Parathyroid adenoma (tissue), 2 donors: ENCODE measurements at regions not wholly inside any gene's neighbourhood (a gene's known extent, or its start where the extent isn't known, plus 50 kb on each side); places are given as distances from the start of the nearest gene placed in this dataset.

ENCODE experiments used
- H2AFZ ChIP-seq: fragments of 300-600 bp; sonication (generic); one replicate; pipeline ENCODE4 v1.7.0; 2017; ENCODE audit warnings: antibody characterized with exemption, mild to moderate bottlenecking
- H3K27ac ChIP-seq: fragments of 300-600 bp; sonication (generic); one replicate; pipeline ENCODE4 v1.7.0; 2017
- H3K27me3 ChIP-seq: fragments of 300-600 bp; sonication (generic); one replicate; pipeline ENCODE4 v1.7.0; 2017; ENCODE audit warnings: low read length; ENCODE audit not compliant: control insufficient read depth, insufficient read depth
- H3K36me3 ChIP-seq: fragments of 300-600 bp; sonication (generic); one replicate; pipeline ENCODE4 v1.7.0; 2017; ENCODE audit warnings: low read length; ENCODE audit not compliant: control insufficient read depth, insufficient read depth
- H3K4me1 ChIP-seq: fragments of 300-600 bp; sonication (generic); one replicate; pipeline ENCODE4 v1.7.0; 2017; ENCODE audit warnings: control low read depth
- H3K4me2 ChIP-seq: fragments of 300-600 bp; sonication (generic); one replicate; pipeline ENCODE4 v1.7.0; 2017; ENCODE audit warnings: low read length
- H3K4me3 ChIP-seq: fragments of 300-600 bp; sonication (generic); one replicate; pipeline ENCODE4 v1.7.0; 2017; ENCODE audit warnings: low read depth, low read length
- H3K79me2 ChIP-seq: fragments of 300-600 bp; sonication (generic); one replicate; pipeline ENCODE4 v1.7.0; 2017; ENCODE audit warnings: control low read depth
- H3K9ac ChIP-seq: fragments of 300-600 bp; sonication (generic); one replicate; pipeline ENCODE4 v1.7.0; 2017; ENCODE audit warnings: mild to moderate bottlenecking
- H3K9me3 ChIP-seq: fragments of 300-600 bp; sonication (generic); one replicate; pipeline ENCODE4 v1.7.0; 2017; ENCODE audit warnings: low read length; ENCODE audit not compliant: control insufficient read depth
- TF ChIP-seq, protein P1 (sequence below): fragments of 300-600 bp; sonication (generic); IDR thresholded peaks from one replicate; pipeline ENCODE4 v1.7.0; 2017; ENCODE audit warnings: antibody characterized with exemption, mild to moderate bottlenecking
- donor health status: primary hyperparathyroidism.

DNA sequence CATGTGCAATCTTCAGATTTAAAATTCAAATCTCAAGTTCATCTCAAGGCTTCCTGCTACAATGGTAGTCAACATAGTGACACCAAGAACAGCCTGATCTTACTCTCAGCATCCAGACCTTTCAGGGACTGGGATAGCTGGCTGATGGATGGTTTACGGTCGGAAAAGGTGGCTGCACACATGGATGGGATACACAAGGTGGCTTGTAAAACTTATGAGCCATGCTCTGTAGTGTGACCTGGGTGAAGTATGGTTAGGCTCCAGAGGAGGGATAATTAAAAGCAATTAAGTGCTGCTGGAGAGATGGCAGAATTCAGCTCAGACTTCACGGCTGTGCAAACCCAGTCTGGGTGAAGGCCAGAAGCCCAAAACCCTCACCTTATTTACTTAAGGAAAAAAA, 379.5 kb downstream of the NFIB start:
- Histone ChIP-seq H3K79me2 (no peaks in the 10 kb centered on the region), H3K27me3 (no peaks in the 10 kb centered on the region), H3K36me3 (no peaks in the 10 kb centered on the region), H3K4me2 (no peak overlapping the region), H3K9me3 (no peaks in the 10 kb centered on the region), H2AFZ (no peak overlapping the region), H3K27ac (no peak overlapping the region), H3K9ac (no peak overlapping the region), H3K4me3 (no peak overlapping the region), H3K4me1 (no peaks in the 10 kb centered on the region)
- TF ChIP-seq, protein P1, sequence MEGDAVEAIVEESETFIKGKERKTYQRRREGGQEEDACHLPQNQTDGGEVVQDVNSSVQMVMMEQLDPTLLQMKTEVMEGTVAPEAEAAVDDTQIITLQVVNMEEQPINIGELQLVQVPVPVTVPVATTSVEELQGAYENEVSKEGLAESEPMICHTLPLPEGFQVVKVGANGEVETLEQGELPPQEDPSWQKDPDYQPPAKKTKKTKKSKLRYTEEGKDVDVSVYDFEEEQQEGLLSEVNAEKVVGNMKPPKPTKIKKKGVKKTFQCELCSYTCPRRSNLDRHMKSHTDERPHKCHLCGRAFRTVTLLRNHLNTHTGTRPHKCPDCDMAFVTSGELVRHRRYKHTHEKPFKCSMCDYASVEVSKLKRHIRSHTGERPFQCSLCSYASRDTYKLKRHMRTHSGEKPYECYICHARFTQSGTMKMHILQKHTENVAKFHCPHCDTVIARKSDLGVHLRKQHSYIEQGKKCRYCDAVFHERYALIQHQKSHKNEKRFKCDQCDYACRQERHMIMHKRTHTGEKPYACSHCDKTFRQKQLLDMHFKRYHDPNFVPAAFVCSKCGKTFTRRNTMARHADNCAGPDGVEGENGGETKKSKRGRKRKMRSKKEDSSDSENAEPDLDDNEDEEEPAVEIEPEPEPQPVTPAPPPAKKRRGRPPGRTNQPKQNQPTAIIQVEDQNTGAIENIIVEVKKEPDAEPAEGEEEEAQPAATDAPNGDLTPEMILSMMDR, result no peak

DNA sequence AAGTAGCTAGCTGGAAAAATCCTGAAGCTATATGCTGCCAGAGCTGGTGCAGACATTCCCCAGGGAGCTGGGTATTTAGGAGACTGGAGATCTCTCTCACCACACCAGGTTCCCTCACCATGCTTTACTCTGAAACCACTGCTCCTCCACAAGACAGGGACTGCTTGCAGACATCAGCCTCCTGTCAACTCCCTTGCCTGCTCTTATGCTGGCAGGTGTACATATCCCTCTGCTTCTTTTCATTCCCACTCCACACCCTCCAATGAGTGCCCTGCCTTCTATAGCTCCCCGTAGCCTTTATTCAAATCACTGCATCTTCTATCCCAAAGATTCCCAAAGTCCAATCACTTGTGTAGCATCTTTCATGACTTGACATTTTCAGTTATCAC, 380.7 kb downstream of the NFIB start:
- H3K4me1 ChIP-seq, result no peaks in the 10 kb centered on the region
- H3K79me2 ChIP-seq, result no peaks in the 10 kb centered on the region
- no peak overlapping the region for H3K27ac ChIP-seq
- H3K4me3 ChIP-seq, result no peak overlapping the region
- TF ChIP-seq, protein P1, result no peak
- no peak overlapping the region for H3K9ac ChIP-seq
- H3K9me3 ChIP-seq, result no peaks in the 10 kb centered on the region
- H2AFZ ChIP-seq, result no peak overlapping the region
- H3K36me3 ChIP-seq, result no peaks in the 10 kb centered on the region
- H3K4me2 ChIP-seq, result no peak overlapping the region
- H3K27me3 ChIP-seq, result no peaks in the 10 kb centered on the region

DNA sequence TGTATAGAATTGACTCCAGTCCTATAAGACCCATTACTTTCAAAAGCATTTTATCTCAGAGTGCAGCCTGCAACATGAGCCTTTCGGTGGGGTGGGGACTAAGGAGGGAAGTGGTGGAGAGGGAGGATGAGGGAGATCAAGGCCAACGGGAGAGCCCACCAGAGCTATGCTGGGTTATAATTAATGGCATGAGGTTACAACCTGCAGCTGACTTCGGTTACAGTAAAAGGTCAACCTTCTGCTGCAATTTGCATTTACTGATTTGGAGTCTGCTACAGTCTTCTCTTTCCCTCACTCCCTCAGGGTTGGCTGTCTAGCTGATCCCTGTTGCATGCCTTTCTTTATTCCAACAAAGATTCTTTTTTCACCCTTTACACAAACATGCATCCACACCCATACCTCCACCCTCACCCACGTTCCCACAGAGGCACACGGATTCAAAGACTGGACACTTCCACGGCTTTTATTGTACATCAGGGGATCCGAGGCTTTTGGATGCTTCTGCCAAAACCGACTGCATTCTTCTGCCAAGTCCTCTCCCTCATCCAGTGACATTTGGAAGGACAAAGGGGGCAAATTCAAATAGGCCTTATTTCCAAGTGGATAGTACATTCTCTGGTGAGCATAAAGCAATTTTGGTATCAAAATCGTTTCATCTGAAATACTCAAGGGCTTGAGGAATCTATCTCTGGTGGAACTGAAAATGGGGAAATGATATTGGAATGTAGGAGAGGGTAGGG, 381.2 kb downstream of the NFIB start:
- no peak overlapping the region for H3K4me3 ChIP-seq
- no peaks in the 10 kb centered on the region for H3K36me3 ChIP-seq
- TF ChIP-seq, protein P1, result no peak
- H3K27me3 ChIP-seq, result no peaks in the 10 kb centered on the region
- H3K79me2 ChIP-seq, result no peaks in the 10 kb centered on the region
- H3K4me1 ChIP-seq, result no peaks in the 10 kb centered on the region
- H3K27ac ChIP-seq, result no peak overlapping the region
- no peak overlapping the region for H3K4me2 ChIP-seq
- H2AFZ ChIP-seq, result no peak overlapping the region
- H3K9me3 ChIP-seq, result no peaks in the 10 kb centered on the region
- H3K9ac ChIP-seq, result no peak overlapping the region

DNA sequence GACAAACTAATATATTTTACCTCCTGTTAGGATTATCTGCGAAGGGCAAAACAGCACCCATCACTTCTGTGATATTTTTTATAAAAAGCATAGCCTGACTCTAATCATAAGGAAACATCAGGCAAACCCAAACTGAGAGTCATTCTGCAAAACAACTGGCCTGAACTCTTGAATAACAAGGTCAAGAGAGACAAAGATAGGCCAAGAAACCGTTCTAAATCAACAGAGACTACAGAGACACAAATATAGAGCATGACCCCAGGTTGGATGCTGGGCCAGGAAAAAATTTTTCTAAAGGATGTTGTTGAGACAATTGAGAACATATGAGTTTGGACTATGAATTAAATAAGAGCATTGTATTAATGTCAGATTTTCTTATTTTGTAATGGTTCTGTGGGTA, 384.9 kb downstream of the NFIB start:
- Histone ChIP-seq H3K4me2 (no peak overlapping the region), H3K9ac (no peak overlapping the region), H3K36me3 (no peaks in the 10 kb centered on the region), H3K79me2 (no peaks in the 10 kb centered on the region), H3K27me3 (no peaks in the 10 kb centered on the region), H3K4me3 (no peak overlapping the region), H3K9me3 (no peaks in the 10 kb centered on the region), H3K4me1 (no peaks in the 10 kb centered on the region), H2AFZ (no peak overlapping the region), H3K27ac (no peak overlapping the region)
- TF ChIP-seq, protein P1, result no peak

DNA sequence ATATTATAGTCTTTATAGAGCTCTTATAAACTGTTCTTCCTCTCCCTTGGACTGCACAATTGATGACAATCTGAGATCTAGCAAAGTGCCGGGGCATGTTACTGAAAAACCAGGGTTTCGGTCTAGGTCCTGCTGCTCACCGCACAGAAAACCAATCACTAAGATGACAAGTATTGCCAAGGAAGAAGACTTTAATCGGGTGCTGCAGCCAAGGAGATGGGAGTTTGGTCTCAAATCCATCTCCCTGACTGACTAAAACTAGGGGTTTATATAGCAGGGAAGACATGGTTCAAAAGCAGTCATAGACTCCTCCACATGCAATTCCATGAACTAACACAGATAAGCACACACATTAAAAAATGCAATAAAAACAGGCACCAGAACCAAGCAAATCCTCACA, 390.6 kb downstream of the NFIB start:
- no peak overlapping the region for H3K27ac ChIP-seq
- no peaks in the 10 kb centered on the region for H3K79me2 ChIP-seq
- TF ChIP-seq, protein P1, result no peak
- no peaks in the 10 kb centered on the region for H3K9me3 ChIP-seq
- no peaks in the 10 kb centered on the region for H3K27me3 ChIP-seq
- no peak overlapping the region for H3K4me2 ChIP-seq
- no peak overlapping the region for H2AFZ ChIP-seq
- H3K4me1 ChIP-seq, result no peaks in the 10 kb centered on the region
- H3K4me3 ChIP-seq, result no peak overlapping the region
- no peak overlapping the region for H3K9ac ChIP-seq
- H3K36me3 ChIP-seq, result no peaks in the 10 kb centered on the region
